BJ (cell line): ENCODE measurements at regions not wholly inside any gene's neighbourhood (a gene's known extent, or its start where the extent isn't known, plus 50 kb on each side); places are given as distances from the start of the nearest gene placed in this dataset.

Experiments used
- CTCF ChIA-PET: fragments of 350-600 bp; formaldehyde crosslinking; extraction: SDS; loops from one replicate; lab custom pipeline; 2021; ENCODE audit warnings: antibody characterized with exemption, inconsistent platforms; lab: Yijun Ruan, JAX
- POLR2A ChIA-PET: fragments of 300-600 bp; sonication (Branson Sonifier 250); formaldehyde crosslinking; extraction: SDS; loops from one replicate; lab custom pipeline; 2021; ENCODE audit warnings: antibody characterized with exemption; lab: Charles Lee
- DNase-seq: peaks from one replicate; pipeline ENCODE4 v3.0.0-alpha.2; 2011; ENCODE audit warnings: low read depth
- H3K27me3 ChIP-seq: 2 replicates; pipeline ENCODE4 v1.6.0; 2011; ENCODE audit warnings: low read length; ENCODE audit not compliant: control insufficient read depth, insufficient read depth
- H3K36me3 ChIP-seq: 2 replicates; pipeline ENCODE4 v1.5.1; 2011; ENCODE audit warnings: low read length; ENCODE audit not compliant: control insufficient read depth, insufficient read depth
- H3K4me3 ChIP-seq: 2 replicates; pipeline ENCODE4 v1.5.1; 2011; ENCODE audit warnings: low read depth, mild to moderate bottlenecking, control low read depth, low read length
- TF ChIP-seq, protein P1 (sequence below): IDR thresholded peaks from 2 replicates; pipeline ENCODE4 v1.5.1; 2011; ENCODE audit warnings: low read depth, mild to moderate bottlenecking, control low read depth, inconsistent platforms, low read length, moderate library complexity; ENCODE audit not compliant: insufficient read depth

DNA sequence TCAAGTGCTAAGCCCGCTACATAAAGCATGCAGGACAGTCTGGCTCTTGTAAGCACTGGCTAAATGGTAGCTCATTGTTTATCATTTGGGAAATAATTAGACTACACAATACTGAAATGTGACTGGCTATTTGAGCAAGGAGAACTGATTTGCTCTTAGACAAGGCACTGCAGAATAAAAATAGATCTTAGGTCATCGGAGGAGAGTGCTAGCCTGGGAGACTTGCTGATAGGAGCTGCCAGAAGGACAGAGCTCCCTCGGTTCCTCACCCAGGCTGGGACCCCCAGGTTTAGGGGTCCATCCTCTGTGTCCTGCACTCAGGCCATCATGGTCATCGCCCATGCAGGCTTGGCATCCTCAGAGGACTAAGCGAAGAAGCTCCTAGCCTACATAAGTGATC lies 184.4 kb upstream of the NCAM1 start:
- Histone ChIP-seq H3K4me3 (no peak overlapping the region), H3K36me3 (no peaks in the 10 kb centered on the region), H3K27me3 (no peaks in the 10 kb centered on the region)
- no peak for DNase-seq
- ChIA-PET POLR2A (no interaction called here), CTCF (interaction anchor here (0.9 kb wide), 1 partner anchor 188 kb away, joined by 3 read pairs; no protein-coding TSS in a partner anchor)
- TF ChIP-seq, protein P1, sequence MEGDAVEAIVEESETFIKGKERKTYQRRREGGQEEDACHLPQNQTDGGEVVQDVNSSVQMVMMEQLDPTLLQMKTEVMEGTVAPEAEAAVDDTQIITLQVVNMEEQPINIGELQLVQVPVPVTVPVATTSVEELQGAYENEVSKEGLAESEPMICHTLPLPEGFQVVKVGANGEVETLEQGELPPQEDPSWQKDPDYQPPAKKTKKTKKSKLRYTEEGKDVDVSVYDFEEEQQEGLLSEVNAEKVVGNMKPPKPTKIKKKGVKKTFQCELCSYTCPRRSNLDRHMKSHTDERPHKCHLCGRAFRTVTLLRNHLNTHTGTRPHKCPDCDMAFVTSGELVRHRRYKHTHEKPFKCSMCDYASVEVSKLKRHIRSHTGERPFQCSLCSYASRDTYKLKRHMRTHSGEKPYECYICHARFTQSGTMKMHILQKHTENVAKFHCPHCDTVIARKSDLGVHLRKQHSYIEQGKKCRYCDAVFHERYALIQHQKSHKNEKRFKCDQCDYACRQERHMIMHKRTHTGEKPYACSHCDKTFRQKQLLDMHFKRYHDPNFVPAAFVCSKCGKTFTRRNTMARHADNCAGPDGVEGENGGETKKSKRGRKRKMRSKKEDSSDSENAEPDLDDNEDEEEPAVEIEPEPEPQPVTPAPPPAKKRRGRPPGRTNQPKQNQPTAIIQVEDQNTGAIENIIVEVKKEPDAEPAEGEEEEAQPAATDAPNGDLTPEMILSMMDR, result no peak

DNA sequence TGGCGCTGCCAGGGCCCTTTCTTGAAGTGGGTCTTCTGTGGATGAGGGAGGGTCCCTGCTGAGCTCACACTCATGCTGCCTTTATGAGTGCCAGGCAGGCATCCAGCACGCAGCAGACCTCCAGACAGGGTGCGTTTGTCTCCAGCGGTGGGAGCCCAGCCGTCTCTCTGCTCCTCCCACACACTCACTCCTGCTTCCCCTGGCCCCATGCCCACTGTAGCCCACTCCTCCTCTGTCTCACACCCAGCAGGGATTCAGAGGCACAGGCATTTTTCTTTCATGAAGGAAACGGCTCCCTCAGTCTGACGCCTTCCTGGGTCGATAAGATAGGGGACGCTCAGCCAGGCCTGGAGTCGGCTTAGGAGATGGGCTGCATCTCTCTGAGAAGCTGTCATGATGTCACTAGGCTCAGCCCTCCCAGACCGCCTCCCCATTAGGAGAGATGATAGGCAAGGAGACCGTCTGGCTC lies 183.9 kb upstream of the NCAM1 start:
- TF ChIP-seq, protein P1, result no peak
- ChIA-PET POLR2A (no interaction called here), CTCF (interaction anchor here (0.9 kb wide), 1 partner anchor 189 kb away, joined by 3 read pairs; no protein-coding TSS in a partner anchor)
- no peak overlapping the region for H3K4me3 ChIP-seq
- H3K36me3 ChIP-seq, result no peaks in the 10 kb centered on the region
- no peak for DNase-seq
- H3K27me3 ChIP-seq, result no peaks in the 10 kb centered on the region

DNA sequence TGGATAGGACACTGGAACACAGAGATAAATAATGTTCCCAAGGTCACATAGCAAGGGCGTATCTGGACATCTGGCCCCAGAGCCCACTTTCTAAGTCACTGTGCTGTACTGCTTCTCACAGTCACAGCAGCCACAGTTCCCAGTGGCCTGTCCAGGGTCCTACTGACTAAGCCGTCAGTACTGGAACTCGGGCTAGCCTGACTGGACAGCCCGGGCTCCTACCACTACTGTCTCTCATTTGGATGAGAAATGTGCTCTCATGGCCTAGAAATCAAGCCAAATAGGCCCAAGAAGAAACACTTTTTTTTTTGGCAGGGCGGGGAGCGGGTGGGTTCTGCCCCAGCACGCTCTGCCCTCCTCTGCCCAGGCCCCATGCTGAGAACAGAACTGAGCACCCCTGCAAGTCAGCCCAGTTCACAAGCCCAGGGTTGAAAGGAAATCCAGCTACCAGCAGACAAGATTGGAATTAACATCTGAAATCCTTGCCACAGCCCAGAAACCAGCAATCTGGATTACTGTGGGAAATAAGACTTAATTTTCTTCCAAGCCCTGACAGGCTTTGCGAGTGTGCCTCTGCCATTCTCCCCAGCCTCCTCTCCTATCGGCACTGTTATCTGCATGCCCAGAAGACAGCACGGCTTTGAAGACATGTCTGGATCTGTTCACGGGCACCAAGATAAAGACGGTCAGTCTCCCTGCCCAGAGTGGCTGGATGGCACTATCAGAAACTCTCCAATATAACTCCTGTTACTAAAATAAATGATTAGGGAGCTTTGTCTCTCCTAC lies 182.9 kb upstream of the NCAM1 start:
- ChIA-PET POLR2A (no interaction called here), CTCF (no interaction called here)
- Histone ChIP-seq H3K36me3 (no peaks in the 10 kb centered on the region), H3K27me3 (no peaks in the 10 kb centered on the region), H3K4me3 (no peak overlapping the region)
- TF ChIP-seq, protein P1, result no peak
- DNase-seq, result no peak

DNA sequence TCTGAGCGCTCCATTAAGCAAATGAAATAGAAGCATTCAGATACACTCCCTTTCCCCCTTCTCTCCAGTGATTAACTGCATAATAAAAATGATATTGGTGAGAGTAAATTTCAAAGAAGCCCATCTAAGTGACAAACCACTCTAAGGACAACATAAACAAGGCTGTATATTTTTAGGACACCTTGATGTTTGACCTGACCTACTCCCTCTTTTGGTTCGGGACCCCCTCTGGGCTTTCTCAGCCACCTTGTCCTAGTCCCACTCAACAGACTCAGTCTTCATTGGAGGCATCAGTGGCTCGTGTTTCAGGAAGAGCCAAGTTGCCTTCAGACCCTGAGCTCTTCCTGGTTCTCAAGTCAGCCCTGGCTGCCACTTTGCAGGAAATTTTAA lies 182.3 kb upstream of the NCAM1 start:
- no peak overlapping the region for H3K4me3 ChIP-seq
- no peak for DNase-seq
- H3K27me3 ChIP-seq, result no peaks in the 10 kb centered on the region
- TF ChIP-seq, protein P1, result no peak
- ChIA-PET CTCF (interaction anchor here (0.8 kb wide), 1 partner anchor 16 kb away, joined by 3 read pairs; no protein-coding TSS in a partner anchor), POLR2A (no interaction called here)
- H3K36me3 ChIP-seq, result no peaks in the 10 kb centered on the region

DNA sequence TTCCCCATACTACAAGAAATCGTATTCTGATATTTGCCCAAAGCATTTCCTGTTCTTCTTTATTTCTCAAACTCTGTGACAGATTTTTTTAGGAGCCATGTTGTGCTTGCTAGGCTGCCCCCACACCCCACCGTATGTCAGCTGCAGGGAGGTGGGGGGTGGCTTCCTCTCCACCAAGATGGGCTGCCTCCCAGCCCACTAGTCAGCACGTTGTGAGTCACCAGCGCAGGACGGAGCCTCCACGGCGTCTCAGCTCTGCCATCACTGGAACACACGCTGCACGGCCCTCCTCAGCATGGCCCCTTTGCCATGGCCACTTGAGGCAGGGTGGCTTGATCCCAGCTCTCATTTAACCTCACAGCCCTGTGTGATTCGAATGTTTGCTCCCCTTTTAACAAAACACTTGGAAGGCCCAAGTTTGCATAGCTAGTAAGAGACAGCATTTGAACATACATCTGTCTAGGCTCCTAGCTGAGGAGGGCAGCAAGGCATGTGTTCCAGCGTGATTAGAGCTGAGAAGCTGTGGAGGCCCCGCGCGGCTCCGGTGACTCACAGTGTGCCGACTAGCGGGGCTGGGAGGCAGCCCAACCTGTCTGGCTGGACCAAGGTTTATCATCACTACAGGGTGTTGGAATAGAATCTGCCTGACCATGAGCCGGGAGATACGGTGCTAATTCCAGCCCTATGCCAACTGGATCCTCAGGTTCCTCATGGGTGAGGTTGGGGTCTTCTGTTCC lies 180.7 kb upstream of the NCAM1 start:
- no peak for DNase-seq
- Histone ChIP-seq H3K27me3 (no peaks in the 10 kb centered on the region), H3K36me3 (no peaks in the 10 kb centered on the region), H3K4me3 (no peak overlapping the region)
- CTCF ChIA-PET, result no interaction called here
- TF ChIP-seq, protein P1, result no peak
- POLR2A ChIA-PET, result no interaction called here
